Sciatic nerve (tissue), 2 donors: ENCODE measurements at regions not wholly inside any gene's neighbourhood (a gene's known extent, or its start where the extent isn't known, plus 50 kb on each side); places are given as distances from the start of the nearest gene placed in this dataset.

Experiments
- ATAC-seq: fragments of 200-7000 bp; cut with Tn5 transposase; one replicate; pipeline ENCODE4 v1.9.1; 2020; ENCODE audit warnings: mild to moderate bottlenecking, moderate library complexity
- DNase-seq: peaks from one replicate; pipeline ENCODE4 v3.0.0-alpha.2; 2020; ENCODE audit warnings: low spot score
- intact Hi-C: fragments of 100-400 bp; cut with DNase I; formaldehyde crosslinking; loops from one replicate; pipeline ENCODE4 v1.14.2; 2022
- donor health status: DM: no; HTN: no; CAD: no.
- donor health status: DM: no; HTN: no; CAD: no.

DNA sequence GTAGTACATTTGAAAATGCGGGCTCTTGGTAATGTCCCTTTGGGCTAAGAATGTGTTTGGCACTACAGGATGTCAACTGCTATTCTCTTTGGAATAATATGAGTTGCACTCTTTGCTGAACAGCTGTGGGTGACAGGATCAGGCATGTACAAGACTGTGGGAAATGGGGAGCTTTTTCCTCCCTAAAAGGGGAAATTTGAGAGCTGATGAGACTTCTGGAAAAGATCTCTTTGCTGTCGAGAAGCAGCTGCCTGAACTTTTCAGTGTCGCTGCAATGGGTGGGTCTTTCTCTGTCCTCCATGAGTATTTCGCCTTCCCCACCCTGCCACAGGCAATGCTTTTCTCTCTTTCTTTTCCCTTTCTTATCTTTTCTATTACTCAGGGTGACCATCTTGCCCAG lies 762.2 kb upstream of the GCFC2 start:
- intact Hi-C loops = no loop called here
- no peak for ATAC-seq
- DNase-seq = no peak

- DNase-seq (no peak), ATAC-seq (no peak)
- intact Hi-C loops = no loop called here
These were observed 758.4 kb upstream of the GCFC2 start for GRCh38 chr2:76469066-76469465.

- ATAC-seq = no peak
- intact Hi-C loops = no loop called here
- DNase-seq = no peak
These were observed 756.6 kb upstream of the GCFC2 start for GRCh38 chr2:76467326-76467725.

- intact Hi-C loops = loop anchor here (5.0 kb wide), 1 partner anchor 537 kb away; no protein-coding TSS in a partner anchor
- DNase-seq (no peak), ATAC-seq (no peak)
These were observed 753.6 kb upstream of the GCFC2 start for GRCh38 chr2:76464310-76464709.

DNA sequence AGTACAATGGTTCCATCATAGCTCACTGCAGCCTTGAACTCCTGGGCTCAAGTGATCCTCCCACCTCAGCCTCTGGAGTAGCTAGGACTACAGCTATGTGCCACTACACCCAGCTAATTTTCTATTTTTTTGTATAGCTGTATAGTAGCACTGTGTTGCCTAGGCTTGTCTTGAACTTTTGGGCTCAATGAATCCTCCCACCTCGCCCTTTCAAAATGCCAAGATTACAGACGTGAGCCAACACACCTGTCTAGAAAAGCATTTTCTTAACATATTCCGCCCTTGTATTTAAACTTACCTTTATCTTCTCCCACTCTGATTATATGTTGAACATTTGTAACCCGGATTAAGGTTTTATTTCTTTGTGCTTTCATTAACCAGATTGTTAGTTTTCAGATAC lies 750.7 kb upstream of the GCFC2 start:
- intact Hi-C loops = loop anchor here (5.0 kb wide), 1 partner anchor 534 kb away; no protein-coding TSS in a partner anchor
- ATAC-seq = no peak
- DNase-seq = no peak

DNA sequence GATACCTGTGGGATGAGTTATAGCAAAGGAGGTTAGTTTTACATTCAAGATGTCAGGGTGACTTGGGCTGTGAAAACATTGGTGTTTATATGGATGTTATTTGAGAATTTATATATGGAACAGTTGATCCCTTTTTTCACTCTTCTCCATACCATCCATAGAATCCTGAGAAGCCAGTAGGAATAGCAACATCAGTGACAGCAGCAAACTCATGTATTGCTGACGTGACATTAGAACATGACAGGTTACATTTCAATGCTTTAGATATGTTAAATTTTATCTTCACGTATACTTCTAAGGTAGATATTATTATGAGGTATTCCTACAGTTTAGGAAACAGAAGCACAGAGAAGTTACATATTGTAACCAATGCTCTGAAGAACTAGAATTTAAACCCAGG lies 745.2 kb upstream of the GCFC2 start:
- intact Hi-C loops = no loop called here
- no peak for DNase-seq
- ATAC-seq = no peak

- ATAC-seq (no peak), DNase-seq (no peak)
- intact Hi-C loops = no loop called here
These were observed 739.3 kb upstream of the GCFC2 start for GRCh38 chr2:76450024-76450475.

- no peak for DNase-seq
- intact Hi-C loops = no loop called here
These were observed 738.2 kb upstream of the GCFC2 start for GRCh38 chr2:76448956-76449355.

DNA sequence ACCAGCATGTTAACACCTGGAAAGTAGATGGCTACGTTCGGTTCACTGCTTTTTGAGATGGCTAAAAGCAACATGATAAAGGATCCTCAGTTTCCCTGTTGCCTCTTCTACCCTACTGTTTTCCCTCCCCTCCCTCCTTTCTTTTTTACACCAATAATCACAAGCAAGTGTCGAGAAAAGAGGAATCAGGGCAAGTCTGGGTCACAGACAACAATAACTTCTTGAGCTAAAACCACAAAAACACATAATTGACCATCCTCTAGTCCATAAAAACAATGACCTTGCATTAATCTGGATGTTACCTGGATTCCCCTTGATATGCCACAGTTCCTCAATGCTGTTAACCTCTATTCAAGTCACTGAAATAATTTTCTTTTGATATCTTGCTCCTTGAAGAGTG lies 736.6 kb upstream of the GCFC2 start:
- DNase-seq = no peak
- ATAC-seq = no peak
- intact Hi-C loops = no loop called here

More at GRCh38 chr2:76448956-76449355, 738.2 kb upstream of the GCFC2 start:
- ATAC-seq = no peak

GRCh38 chr2:76446872-76447271 lies 736.2 kb upstream of the GCFC2 start:
- ATAC-seq (no peak), DNase-seq (no peak)
- intact Hi-C loops = no loop called here

GRCh38 chr2:76445880-76446279 lies 735.2 kb upstream of the GCFC2 start:
- intact Hi-C loops = no loop called here
- ATAC-seq (no peak), DNase-seq (no peak)

GRCh38 chr2:76444732-76445131 lies 734.0 kb upstream of the GCFC2 start:
- ATAC-seq = no peak
- DNase-seq = no peak
- intact Hi-C loops = no loop called here

GRCh38 chr2:76437564-76437963 lies 726.8 kb upstream of the GCFC2 start:
- ATAC-seq = no peak
- intact Hi-C loops = no loop called here
- DNase-seq = no peak

GRCh38 chr2:76429374-76429773 lies 718.7 kb upstream of the GCFC2 start:
- intact Hi-C loops = no loop called here
- no peak for ATAC-seq
- no peak for DNase-seq

GRCh38 chr2:76427452-76427851 lies 716.7 kb upstream of the GCFC2 start:
- intact Hi-C loops = no loop called here

GRCh38 chr2:76415821-76416220 lies 705.1 kb upstream of the GCFC2 start:
- ATAC-seq = no peak

More at GRCh38 chr2:76427452-76427851, 716.7 kb upstream of the GCFC2 start:
- DNase-seq = no peak
- no peak for ATAC-seq

DNA sequence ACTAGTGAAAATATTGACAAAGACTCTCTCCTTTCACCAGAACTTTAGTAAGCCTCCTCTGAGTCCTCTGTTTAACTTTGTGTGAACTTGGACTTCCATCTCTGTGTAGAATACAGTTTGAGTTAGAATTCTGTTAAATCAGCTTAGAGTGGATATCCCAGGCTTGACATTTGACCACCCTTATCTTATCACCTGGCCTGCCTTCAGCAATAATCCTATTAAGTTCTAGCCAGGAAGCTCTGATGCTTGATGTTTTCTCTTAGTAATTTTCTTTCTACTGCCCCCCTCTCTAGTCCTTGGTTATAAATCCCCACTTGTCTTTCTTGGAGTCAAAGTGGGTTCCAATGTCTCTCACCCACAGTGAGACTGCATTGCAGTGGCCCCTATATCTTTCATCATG lies 702.7 kb upstream of the GCFC2 start:
- intact Hi-C loops = no loop called here
- no peak for ATAC-seq

More at GRCh38 chr2:76415821-76416220, 705.1 kb upstream of the GCFC2 start:
- no peak for DNase-seq
- intact Hi-C loops = no loop called here

GRCh38 chr2:76406134-76406855 lies 695.6 kb upstream of the GCFC2 start:
- intact Hi-C loops = no loop called here
- DNase-seq = no peak
- no peak for ATAC-seq

More for the DNA sequence above, 702.7 kb upstream of the GCFC2 start:
- no peak for DNase-seq

GRCh38 chr2:76393356-76393755 lies 682.6 kb upstream of the GCFC2 start:
- no peak for ATAC-seq
- intact Hi-C loops = no loop called here

DNA sequence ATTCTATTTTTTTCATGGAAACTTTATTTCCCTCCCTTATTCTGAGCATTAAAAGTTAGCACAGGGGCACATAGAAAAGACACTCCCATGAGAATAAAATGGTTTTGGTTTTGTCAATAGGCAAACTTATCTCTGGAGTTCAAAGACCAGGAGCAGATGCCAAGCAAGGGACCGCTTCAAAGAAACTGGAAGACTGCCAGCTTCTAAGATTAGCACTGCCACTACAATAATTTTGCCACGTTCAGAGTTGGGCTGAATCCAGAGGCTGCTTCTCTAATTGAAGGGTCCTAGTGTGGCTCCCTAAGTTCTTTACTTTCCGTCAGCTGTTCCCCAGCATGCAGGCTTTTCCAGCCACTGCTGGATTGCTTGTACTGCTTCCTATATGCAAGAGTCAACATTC lies 681.0 kb upstream of the GCFC2 start:
- no peak for ATAC-seq
- intact Hi-C loops = no loop called here
- DNase-seq = no peak

More at GRCh38 chr2:76393356-76393755, 682.6 kb upstream of the GCFC2 start:
- DNase-seq = no peak

- ATAC-seq (no peak), DNase-seq (no peak)
- intact Hi-C loops = no loop called here
These were observed 676.6 kb upstream of the GCFC2 start for GRCh38 chr2:76387294-76387693.
